ENCODE measurements at regions not wholly inside any gene's neighbourhood (a gene's known extent, or its start where the extent isn't known, plus 50 kb on each side); places are given as distances from the start of the nearest gene placed in this dataset.
A peak's percentile ranks its signal among the peaks of the same experiment; 100 is the strongest.

DNA sequence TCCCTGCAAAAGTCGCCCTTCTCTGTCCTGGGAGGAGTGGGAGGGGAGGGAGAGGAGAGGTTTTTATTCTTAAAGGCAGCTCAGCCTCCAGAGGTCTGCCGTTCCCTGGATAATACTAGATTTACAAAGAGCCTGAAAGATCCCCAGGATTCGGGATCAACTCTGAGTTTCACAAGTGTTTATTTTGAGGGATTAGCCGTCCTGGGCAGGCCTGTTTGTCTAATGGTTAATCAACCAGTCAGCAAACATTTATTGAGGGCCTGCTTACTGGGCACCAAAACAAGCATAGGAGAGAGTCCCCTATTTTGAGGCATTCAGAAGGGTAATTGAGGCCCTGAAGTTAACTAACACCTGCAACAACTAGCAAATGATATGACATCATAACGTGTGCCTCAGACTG, 152.6 kb upstream of the SLC1A4 start:
- intact Hi-C loops (cut with DNase I) = loop anchor here in 6 of 10 donors (10.0 kb wide), 3 partner anchors 72 to 192 kb away; no protein-coding TSS in a partner anchor
- no peak overlapping the region for H3K4me3 ChIP-seq
- no peak for ATAC-seq
- H3K27me3 ChIP-seq = no peaks in the 10 kb centered on the region
- DNase-seq = no peak
- H3K9me3 ChIP-seq = no peaks in the 10 kb centered on the region
- TF ChIP-seq, protein P1, sequence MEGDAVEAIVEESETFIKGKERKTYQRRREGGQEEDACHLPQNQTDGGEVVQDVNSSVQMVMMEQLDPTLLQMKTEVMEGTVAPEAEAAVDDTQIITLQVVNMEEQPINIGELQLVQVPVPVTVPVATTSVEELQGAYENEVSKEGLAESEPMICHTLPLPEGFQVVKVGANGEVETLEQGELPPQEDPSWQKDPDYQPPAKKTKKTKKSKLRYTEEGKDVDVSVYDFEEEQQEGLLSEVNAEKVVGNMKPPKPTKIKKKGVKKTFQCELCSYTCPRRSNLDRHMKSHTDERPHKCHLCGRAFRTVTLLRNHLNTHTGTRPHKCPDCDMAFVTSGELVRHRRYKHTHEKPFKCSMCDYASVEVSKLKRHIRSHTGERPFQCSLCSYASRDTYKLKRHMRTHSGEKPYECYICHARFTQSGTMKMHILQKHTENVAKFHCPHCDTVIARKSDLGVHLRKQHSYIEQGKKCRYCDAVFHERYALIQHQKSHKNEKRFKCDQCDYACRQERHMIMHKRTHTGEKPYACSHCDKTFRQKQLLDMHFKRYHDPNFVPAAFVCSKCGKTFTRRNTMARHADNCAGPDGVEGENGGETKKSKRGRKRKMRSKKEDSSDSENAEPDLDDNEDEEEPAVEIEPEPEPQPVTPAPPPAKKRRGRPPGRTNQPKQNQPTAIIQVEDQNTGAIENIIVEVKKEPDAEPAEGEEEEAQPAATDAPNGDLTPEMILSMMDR (IDR thresholded peaks at IDR 0.05) = no peak
- no peak for TF ChIP-seq POLR2A (IDR thresholded peaks at IDR 0.05)
- H3K36me3 ChIP-seq = no peaks in the 10 kb centered on the region
- peaks cover 0 to 55% (median 5%) of the 10 kb centered on the region in 12 donors for H3K4me1 ChIP-seq
- 69 to 74% (median 73%) methylated on average over 5 of the region's 5 CpGs for WGBS, 4 donors
- no peak overlapping the region for H3K27ac ChIP-seq

DNA sequence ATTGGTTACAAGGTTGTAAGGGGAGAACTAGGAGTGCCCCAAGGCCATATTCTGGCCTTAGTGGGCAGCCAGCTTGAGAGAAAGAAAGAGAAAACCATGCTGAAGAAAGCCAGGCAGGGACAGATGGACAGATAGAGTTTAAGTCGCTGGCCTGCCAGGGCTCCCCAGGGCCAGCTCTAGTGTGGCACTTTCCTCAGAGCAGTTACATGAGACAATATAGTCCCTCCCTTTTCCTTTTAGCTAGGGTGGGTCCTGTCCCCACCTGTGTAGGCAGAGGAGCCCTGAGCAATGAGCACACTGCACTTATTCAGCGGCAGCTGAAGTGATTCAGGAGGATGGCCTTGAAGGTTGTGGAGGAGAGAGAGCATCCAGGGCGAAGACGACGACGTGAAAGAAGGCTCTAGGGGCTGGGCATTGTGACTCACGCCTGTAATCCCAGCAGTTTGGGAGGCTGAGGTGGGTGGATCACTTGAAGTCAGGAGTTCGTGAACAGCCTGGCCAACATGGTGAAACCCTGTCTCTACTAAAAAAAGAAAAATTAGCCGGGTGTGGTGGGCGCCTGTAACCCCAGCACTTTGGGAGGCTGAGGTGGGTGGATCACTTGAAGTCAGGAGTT, 152.0 kb upstream of the SLC1A4 start:
- no peaks in the 10 kb centered on the region for H3K27me3 ChIP-seq
- no peak for ATAC-seq
- peaks cover 0 to 55% (median 0%) of the 10 kb centered on the region in 12 donors for H3K4me1 ChIP-seq
- no peaks in the 10 kb centered on the region for H3K9me3 ChIP-seq
- 86 to 91% (median 89%) methylated on average over 10 of the region's 10 CpGs for WGBS, 4 donors
- intact Hi-C loops (cut with DNase I) = loop anchor here in 6 of 10 donors (10.0 kb wide), 3 partner anchors 72 to 192 kb away; no protein-coding TSS in a partner anchor
- DNase-seq = no peak
- no peak for TF ChIP-seq POLR2A (IDR thresholded peaks at IDR 0.05)
- TF ChIP-seq, protein P1 (IDR thresholded peaks at IDR 0.05) = no peak
- H3K36me3 ChIP-seq = no peaks in the 10 kb centered on the region
- H3K27ac ChIP-seq = peak overlapping the region in 1 of 12 donors; percentile 75
- no peak overlapping the region for H3K4me3 ChIP-seq

DNA sequence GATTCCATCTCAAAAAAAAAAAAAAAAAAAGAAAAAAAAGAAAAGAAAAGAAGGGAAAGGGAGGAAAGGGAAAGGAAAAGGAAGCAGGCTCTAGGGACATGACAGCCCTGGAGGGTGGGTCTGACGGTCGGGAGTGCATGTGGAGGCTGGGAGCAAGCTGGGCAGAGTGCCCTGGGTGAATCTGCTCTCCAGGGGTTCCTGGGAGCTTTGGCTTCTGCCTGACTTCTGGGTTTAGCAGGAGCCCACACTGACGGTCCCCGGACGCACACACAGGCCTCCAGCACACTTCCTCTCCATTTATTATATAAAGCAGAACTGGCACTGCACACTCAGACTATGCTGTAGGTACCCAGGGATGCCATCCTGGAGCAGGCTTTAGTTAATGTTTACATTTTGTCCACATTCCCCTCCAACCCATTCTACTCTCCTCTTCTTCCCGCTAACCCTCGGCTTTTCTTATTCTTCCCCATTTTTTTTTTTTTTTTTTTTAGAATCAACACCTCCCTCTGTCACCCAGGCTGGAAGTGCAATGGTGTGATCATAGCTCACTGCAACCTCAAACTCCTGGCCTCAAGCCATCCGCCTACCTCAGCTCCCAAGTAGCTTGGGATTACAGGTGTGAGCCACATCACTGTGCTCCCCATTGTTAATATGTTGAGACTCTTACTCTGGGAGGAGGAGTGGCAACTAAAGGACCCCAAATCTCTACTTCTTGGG, 151.1 kb upstream of the SLC1A4 start:
- no peaks in the 10 kb centered on the region for H3K9me3 ChIP-seq
- no peak overlapping the region for H3K4me3 ChIP-seq
- peak overlapping the region in 1 of 12 donors; percentile 75 for H3K27ac ChIP-seq
- H3K27me3 ChIP-seq = no peaks in the 10 kb centered on the region
- DNase-seq (peak in 3 of 5 donors; percentile 32 to 60 (median 40)), ATAC-seq (peak in 3 of 4 donors; percentile 53 to 57 (median 54))
- intact Hi-C loops (cut with DNase I) = loop anchor here in 6 of 10 donors (10.0 kb wide), 3 partner anchors 73 to 193 kb away; no protein-coding TSS in a partner anchor
- H3K36me3 ChIP-seq = no peaks in the 10 kb centered on the region
- 64 to 70% (median 69%) methylated on average over 8 of the region's 8 CpGs for WGBS, 4 donors
- H3K4me1 ChIP-seq = peaks cover 0 to 56% (median 0%) of the 10 kb centered on the region in 12 donors
- no peak for TF ChIP-seq POLR2A (IDR thresholded peaks at IDR 0.05)
- TF ChIP-seq, protein P1 (IDR thresholded peaks at IDR 0.05) = no peak

DNA sequence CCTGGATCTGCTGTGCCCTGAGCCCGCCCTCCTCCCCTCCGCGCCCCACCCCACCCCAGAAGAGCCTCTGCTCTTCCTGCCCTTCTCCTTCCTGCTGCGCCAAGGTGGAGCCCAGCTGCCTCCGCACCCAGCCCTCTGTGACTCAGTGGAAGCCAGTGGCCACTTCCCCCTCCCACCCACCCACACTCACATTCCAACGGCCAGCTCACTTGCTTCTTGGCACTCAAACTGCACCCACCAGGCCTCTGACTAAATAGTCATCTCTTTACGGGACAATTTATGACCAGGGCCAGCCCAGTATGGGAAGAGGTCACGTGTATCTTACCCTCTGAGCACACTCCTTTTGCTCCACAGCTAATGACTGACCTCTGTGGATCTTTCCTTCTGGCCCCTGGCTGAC, 150.4 kb upstream of the SLC1A4 start:
- H3K4me3 ChIP-seq = no peak overlapping the region
- H3K4me1 ChIP-seq = peaks cover 0 to 56% (median 0%) of the 10 kb centered on the region in 12 donors
- no peaks in the 10 kb centered on the region for H3K36me3 ChIP-seq
- WGBS, 4 donors = 47 to 74% (median 70%) methylated on average over 5 to 8 of the region's 8 CpGs
- H3K27ac ChIP-seq = peak overlapping the region in 1 of 12 donors; percentile 75
- H3K27me3 ChIP-seq = no peaks in the 10 kb centered on the region
- ATAC-seq (peak in 2 of 4 donors; percentile 41 to 42), DNase-seq (peak in 1 of 5 donors; percentile 26)
- intact Hi-C loops (cut with DNase I) = loop anchor here in 6 of 10 donors (10.0 kb wide), 3 partner anchors 74 to 194 kb away; no protein-coding TSS in a partner anchor
- TF ChIP-seq, protein P1 (IDR thresholded peaks at IDR 0.05) = no peak
- TF ChIP-seq POLR2A (IDR thresholded peaks at IDR 0.05) = no peak
- no peaks in the 10 kb centered on the region for H3K9me3 ChIP-seq
